GM13976 (cell line): ENCODE measurements at regions not wholly inside any gene's neighbourhood (a gene's known extent, or its start where the extent isn't known, plus 50 kb on each side); places are given as distances from the start of the nearest gene placed in this dataset.

Experiments
- DNase-seq: peaks from one replicate; pipeline ENCODE4 v3.0.0; 2012; ENCODE audit warnings: low spot score
- CTCF ChIP-seq: IDR thresholded peaks from 2 replicates; pipeline ENCODE4 v1.5.1; 2012; ENCODE audit warnings: borderline replicate concordance, mild to moderate bottlenecking; ENCODE audit not compliant: insufficient read depth; ENCODE audit errors: extremely low read depth, missing control alignments, control extremely low read depth
- in situ Hi-C: fragments of 300-500 bp; cut with MboI; formaldehyde crosslinking; loops from one replicate; pipeline ENCODE4 v1.12.0; 2022; ENCODE audit warnings: low sequenced_read_pairs, mixed read lengths, inconsistent platforms; ENCODE audit not compliant: unreplicated experiment

DNA sequence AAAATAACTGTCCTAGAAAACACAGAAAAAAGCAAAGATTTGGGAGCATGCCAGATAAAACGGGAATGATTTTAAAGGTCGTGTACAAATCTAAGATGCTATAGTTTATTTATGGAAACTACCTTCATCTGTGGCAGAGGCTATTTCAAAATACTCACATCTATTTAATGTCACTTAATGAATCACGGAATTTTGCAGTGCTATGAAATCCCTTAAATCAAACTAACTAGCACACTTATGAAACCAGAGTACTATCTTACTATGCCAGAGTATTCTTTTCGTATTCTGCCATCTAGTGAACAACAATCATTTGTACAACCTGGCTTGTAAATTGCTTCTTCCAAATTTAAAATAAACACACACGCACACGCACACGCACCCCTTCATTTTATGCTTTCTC, 77.9 kb upstream of the BMP5 start:
- in situ Hi-C loops, result no loop called here

GRCh38 chr6:55950071-55950814, 74.9 kb upstream of the BMP5 start:
- no peak for DNase-seq
- in situ Hi-C loops, result no loop called here
- TF ChIP-seq CTCF, result no peak

More for the DNA sequence above, 77.9 kb upstream of the BMP5 start:
- no peak for DNase-seq
- no peak for TF ChIP-seq CTCF

DNA sequence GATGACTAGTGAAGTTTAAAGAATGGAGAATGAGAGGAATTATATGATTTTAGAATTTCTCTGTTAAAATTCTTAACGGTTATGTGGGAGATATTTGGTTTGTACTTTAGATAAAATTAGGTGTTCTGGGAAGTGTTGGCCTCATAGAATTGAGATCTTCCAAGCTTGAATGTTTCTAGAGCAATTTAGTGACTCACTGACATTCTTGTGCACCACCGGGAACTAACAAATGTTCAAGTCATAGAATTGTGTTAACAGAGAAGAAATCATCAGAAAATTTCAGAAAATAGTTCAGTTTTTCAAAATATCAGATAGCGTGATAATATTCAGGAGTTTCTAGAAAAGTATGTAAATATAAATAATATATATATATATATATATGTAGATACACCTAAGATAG, 67.9 kb upstream of the BMP5 start:
- in situ Hi-C loops, result no loop called here

GRCh38 chr6:55941702-55942101, 66.3 kb upstream of the BMP5 start:
- TF ChIP-seq CTCF, result no peak
- in situ Hi-C loops, result no loop called here
- no peak for DNase-seq

More for the DNA sequence above, 67.9 kb upstream of the BMP5 start:
- TF ChIP-seq CTCF, result no peak
- no peak for DNase-seq

DNA sequence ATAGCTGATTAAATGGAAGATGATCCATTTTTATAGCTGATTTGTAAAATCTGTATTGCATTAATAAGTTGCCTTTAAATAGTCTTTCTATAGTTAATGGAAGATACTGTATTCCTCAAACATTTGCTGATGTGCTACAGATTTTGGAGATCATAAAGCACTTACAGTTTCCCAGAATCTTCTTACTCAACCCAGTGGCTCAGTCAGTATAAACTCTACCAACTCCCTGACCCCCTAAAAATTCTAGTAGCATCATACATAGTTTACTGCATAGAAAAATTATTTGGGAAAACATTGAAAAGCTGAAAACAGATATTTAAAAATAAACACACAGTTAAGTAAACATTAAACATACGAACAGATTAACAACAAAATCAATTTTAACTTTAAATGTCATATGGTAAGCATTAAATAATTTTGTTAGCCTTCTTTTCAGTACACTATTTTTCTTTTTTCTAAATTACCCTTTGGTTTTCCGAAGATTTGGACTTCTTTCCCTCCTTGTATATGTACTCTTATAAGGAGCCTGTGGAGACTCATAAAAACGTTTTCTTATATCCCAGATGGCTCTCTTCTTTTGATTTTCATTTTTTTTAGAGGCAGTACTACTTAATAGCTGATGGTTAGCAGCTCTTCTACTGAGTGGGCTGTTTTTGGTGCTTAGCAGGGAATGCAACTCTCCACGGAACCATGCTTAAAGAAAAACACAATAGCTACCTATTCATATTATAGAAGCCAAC, 62.7 kb upstream of the BMP5 start:
- in situ Hi-C loops, result no loop called here
- DNase-seq, result no peak
- TF ChIP-seq CTCF, result no peak

- in situ Hi-C loops, result no loop called here
- no peak for DNase-seq
- no peak for TF ChIP-seq CTCF
Measured at GRCh38 chr6:55937261-55937947, 62.0 kb upstream of the BMP5 start.
